ENCODE measurements at regions not wholly inside any gene's neighbourhood (a gene's known extent, or its start where the extent isn't known, plus 50 kb on each side); places are given as distances from the start of the nearest gene placed in this dataset.

DNA sequence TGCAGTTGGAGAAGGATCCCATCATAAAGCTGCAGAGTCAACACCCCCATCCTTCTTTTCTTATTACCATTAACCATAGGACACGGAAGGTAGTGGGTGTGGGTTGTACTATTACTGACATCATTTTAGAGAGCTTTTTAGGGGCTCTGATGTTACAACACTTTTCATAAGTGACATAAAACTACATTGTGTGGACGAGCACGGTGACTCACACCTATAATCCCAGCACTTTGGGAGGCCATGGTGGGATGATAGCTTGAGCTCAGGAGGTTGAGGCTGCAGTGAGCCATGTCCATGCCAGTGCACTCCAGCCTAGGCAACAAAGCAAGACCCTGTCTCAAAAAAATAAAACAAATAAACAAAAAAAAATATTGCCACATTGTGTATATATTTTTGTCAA, 167.1 kb downstream of the DUSP6 start:
- no peak for DNase-seq (ENCODE audit: low spot score)

DNA sequence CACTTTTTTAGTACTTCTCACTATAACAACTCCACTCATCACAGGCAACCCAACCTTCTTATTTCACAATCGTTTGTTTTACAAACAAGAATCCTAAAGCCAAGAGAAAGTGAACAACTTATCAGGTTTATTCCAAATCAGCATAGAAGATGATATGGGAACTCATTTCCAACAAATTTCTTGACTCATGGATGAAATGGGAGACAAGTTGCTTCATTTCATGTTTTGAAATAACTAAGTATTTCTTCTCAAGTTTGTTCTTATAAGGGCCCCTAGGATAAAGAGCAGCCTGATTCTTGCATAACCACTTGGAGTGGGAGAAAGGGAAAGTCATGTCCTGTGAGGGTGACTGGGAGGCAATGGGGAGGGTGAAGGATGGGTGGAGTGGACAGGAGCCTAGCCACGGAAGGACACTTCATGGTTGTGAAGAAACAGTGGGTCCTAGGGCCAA, 168.3 kb downstream of the DUSP6 start:
- no peak for DNase-seq (ENCODE audit: low spot score)

DNA sequence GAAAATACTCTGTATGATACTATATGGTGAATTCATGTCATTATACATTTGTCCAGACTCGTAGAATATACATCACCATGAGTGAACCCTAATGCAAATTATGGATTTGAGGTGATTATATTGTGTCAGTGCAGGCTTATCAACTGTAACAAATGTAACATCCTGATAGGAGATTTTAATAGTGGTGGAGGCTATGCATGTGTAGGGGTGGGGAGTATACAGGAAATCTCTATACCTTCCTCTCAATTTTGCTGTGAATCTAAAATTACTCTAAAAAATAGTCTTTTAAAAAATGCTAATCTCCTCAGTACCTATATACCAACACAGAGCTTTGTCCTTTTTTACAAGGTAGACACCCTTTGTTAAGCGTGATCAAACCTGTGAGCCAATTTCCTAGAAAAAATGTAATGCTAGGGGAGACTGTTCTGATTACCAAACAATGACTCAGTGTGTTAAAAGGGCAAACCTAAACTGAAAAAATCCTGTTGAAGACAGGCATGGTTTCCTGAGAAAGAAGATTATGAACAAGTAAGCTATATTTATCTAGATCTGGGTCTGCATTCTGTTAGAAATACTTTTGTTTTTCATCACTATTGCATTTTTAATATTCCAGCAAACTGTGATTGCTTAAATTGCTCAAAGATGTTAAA, 170.9 kb downstream of the DUSP6 start:
- no peak for DNase-seq (ENCODE audit: low spot score)

DNA sequence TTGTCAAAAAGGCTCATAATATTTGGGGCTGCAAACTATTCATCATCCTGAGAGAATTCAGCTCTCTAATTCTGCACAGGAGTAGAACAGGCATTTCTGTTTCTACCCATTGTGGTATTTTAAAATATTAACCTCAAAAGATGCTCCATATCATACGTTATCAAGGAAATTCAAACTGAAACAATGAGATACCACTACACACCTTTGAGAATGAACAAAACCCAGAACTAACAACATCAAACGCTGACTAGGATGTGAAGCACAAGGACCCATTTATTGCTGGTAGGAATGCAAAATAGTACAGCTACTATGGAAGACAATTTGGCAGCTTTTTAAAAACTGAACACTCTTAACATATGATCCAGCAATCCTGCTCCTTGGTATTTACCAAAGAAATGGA, 171.8 kb downstream of the DUSP6 start:
- DNase-seq (ENCODE audit: low spot score) = no peak

DNA sequence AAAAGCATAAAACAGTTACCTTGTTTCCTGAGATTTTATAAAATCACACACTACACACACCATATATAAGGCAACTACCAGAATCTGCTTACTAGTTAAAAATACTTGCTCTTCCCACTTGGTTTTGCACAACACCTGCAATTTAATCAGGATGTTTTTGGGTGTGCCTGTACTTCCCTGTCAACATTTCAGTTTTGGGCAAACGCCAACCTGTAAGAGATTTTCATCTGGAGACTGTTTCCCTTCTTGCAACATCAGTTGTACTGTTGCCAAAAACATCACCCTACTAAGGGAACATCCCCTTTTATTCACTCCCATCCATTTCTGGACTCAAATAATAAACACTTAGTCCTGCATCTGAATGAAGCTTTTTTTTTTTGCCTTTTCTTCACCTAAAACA, 172.3 kb downstream of the DUSP6 start:
- no peak for DNase-seq (ENCODE audit: low spot score)

DNA sequence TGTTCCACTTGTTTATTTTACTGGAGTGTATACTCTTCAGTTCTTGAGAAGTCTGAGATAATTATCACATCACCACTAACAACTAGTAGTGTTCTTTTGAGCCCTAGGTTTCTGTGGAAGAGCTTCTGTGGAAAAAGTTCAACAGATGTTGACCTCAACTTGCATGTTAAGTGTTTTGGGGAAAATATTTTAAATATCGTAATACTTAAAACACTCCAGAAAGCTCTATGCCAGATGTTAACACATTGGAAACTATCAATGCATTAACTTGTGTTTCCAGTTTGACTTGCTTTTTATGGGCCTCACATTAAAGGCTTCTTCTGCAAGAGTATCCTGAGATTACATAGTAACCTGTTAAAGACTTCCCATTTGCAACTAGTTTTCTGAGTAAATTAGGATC, 173.1 kb downstream of the DUSP6 start:
- no peak for DNase-seq (ENCODE audit: low spot score)

DNA sequence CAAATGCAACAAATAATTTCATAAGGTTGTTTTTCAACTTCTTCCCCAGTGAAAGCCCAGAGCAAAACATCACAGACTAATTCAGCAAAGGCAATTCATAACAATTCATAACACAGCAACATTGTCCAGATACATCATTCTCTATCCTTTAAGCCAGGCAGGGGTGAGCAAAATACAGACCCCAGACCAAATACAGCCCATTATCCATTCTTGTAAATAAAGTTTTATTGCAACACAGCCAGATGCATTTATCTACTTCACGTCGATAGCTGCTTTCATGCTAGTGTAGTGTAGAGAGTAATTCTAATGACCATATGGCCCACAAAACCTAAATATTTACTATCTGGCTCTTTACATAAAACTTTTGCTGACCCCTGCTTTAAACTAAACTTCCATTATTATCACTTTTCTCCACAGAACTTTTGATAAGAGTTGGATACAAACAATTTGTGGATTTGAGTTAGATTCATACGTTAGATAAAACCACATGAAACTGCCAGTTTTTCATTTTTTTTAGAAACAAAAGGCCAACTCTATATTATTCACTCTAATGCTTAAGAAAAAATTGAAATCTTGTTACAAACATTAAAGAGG, 174.4 kb downstream of the DUSP6 start:
- no peak for DNase-seq (ENCODE audit: low spot score)

DNA sequence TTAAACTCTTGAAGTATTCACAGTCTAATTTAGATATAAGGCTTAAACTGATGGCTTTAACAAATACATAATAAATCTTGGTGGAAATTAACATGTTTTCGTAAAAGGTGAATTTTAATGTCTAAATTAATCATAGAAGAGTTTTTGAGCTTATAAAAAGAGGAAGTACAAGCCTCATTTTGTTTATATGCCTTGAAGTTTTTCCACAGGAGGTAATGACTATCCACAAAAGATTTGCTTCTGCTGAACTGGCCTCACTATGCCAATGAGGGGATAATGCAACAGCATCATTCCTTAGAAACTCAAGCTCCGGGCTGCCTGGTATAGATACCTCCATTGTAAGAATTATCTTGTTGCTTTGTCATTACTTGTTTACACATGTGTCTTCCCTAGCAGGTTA, 175.6 kb downstream of the DUSP6 start:
- no peak for DNase-seq (ENCODE audit: low spot score)

DNA sequence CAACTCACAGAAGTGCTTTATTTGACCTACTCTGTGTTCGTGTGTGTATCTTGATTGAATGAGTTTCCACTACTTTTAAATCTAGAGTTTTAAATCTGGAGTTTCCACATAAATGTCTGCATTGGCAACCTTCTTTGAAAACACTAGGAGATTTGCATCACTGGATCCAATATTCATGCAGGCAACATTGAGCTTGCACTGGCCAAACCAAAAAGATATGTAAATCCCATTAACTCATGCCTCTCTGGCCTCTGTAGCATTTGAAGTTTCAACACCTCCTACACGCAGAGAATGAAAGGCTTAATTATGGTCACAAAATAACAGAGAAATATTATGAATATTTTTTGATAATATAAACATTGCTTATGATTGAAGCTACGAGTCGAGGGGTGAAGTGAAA, 178.6 kb downstream of the DUSP6 start:
- no peak for DNase-seq (ENCODE audit: low spot score)

DNA sequence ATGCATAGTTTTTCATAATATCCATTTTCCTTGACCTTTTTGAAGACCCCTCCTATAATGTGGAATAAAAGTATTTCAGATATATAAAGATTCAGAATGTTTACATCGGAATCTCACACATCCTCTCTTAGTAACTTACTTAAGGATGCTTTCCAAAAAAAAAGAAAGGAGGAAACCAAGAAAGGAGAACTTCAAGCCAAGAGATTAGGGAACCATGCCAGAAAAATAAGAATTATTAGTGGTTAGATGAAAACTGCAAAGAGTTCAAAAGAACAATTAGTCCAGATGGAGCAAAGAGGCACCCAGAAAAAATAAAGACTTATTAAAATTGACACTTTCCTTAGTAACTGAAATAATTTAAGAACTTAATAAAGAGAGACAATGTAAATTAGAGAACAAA, 179.2 kb downstream of the DUSP6 start:
- DNase-seq (ENCODE audit: low spot score) = no peak

DNA sequence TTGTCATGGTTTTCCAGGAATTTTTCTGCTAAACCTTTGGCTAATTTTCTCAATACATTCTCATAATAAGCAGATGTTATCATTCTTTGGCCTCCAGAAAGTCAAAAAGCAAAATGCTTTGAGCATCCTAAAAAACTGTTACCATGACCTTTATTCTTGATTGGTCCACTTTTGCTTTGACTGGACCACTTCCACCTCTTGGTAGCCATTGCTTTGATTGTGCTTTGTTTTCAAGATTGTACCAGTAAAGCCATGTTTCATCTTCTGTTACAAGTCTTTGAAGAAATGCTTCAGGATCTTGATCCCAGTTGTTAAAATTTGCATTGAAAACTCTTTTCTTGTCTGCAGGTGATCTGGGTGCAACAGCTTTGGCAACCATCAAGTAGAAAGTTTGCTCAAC, 180.1 kb downstream of the DUSP6 start:
- DNase-seq (ENCODE audit: low spot score) = no peak

DNA sequence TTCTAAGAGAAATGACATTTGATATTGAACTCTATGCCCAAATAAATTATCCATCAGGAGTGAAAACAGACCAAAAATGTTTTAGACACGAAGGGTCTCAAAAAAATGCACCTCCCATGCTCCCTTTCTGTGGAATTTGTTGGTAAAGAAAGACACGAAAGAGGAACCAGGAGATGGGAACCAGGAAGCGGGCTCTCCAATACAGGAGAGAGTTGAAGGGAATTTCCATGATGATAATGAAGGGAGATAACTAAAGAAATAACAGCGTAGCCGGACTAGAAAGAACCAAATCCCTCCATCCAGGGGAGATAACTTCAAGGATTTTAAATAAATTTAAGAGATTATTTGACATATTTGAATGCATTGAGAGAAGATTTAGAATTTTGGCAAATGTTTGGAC, 183.0 kb downstream of the DUSP6 start:
- DNase-seq (ENCODE audit: low spot score) = no peak

DNA sequence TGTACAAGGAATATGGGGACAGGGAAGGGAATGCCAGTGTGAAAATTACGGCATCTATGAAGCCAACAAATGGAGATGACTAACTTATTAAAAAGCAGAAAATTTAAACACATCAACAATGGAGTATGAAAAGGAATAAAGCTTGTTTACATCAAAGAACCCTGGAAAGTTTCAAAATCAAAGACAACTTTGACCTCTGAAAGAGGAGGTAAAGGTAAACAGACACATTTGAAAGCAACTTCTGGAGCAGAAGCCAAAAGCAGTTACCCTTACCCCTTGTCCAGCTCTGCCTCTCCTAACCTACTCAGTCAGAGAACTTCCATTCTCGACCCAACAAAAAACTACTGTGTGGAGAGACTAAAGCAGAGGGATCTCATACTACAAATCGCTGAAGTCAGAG, 184.3 kb downstream of the DUSP6 start:
- DNase-seq (ENCODE audit: low spot score) = no peak

DNA sequence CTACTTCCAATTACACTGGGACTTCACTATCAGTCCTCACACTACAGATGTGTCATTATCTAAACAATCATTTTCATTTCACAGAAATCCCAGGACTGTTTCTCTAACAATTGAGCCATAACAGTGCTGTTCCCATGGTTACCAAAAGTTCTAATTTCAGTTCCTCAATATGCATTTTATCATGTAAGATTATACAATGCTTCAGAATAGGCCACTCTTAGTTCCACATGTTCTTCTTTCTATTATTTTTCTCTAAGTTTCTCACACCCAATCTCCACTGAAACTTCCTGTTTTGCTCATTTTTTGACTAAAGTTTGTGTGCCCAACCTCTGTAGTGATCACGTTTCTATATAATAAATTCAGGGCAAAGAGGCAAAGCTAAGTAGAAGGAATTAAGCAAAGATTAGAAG, 185.8 kb downstream of the DUSP6 start:
- no peak for DNase-seq (ENCODE audit: low spot score)

DNA sequence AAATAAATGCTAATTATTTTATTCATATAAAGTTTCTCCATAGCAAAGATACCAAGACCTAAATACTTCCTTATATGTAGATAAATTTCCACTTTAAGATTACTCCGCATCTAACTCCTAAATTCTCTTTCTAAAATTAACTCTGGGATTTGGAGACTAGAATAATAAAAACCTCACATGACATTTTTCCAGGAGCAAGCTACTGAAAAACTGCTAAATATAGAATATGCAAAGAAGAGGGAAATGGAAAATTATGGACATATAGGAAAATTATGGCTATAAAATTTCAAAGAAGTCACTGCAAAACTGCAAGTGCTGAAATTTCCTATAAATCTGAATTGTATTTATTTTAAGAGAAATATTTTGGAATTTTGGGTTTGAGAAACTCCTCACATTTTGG, 186.2 kb downstream of the DUSP6 start:
- no peak for DNase-seq (ENCODE audit: low spot score)

DNA sequence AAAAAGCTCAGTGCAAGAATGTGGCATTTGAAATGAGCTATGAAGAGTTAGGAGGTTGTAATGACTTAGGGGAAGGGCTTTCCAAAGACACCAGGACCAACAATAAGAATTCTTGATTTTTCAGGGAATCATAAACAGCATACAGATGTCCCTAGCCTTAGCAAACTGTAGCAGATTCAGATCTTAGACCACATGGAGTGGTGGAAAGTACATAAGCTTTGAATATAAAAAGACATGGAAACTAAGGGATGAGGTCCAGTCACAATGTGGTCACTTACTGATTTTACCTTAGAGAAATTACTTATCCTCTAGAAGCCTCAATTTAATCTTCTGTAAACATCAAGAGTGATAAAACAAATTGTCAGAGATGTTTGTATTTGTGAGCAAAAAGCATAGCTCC, 186.6 kb downstream of the DUSP6 start:
- no peak for DNase-seq (ENCODE audit: low spot score)

DNA sequence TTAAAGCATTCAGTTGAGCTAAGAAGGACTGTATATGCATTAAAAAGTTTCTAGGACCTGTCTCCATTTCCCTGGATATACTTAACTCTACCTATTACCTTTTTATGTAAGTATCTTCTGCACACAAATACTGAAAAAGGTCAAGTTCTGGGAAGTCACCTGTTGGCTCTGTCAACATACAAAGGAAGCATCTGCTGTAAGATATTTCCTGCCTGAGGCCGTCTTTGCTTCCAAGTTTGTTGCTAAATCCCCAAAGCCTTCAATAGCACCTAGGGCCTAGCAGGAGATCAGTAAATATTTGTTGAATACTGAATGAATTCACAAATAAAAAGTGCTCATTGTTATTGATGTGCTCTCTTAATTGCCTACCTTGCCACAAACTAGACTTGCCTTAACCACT, 188.4 kb downstream of the DUSP6 start:
- DNase-seq (ENCODE audit: low spot score) = no peak

DNA sequence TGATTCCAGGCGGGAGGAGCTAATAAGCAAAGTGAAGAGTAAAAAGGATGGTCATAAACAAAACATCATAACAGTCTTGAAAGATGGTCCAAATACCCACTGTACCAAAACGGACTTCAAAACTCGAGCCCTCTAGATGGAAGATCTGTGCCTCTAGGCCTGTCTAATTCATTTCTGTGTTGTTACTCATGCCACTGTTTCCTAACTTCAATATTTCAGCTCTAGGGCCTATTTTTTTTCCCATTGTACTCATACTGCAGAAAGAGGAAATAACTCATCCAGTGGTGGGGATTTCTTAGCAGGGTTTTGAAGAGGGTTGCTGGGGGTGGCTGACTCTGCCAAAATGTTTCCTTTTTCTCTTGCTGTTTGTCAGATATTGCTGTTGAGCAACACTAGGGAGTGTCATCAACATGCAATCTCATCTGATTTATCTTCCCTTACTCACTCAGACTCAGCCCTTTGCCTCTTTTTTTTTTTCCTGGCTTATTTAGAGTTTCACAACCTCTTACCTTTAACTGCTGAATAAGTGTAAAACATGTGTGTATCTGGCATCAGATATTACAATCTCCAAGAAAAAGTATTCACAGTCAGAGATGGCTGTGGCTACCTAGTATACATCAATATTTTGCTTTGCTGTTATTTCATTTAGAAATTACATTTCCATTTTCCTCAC, 189.6 kb downstream of the DUSP6 start:
- DNase-seq (ENCODE audit: low spot score) = no peak

DNA sequence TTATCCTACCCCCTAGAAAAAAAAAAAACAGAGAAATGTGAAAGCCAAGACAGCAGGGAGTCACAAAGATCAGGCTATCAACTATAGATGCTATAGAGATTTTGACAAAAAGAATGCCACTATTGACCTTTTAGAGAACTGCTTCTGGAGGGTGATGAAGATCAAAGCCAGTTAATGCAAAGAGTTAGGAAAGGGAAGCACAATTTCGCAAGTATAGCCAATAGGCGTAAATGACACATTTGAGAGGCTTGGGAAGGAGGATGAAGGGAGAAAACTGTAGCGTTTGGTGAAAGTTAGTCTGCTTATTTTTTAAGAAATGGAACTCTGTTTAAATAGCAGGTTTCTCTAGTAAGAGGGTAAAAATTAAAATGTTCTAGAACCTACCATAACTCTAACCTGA, 190.7 kb downstream of the DUSP6 start:
- DNase-seq (ENCODE audit: low spot score) = no peak

DNA sequence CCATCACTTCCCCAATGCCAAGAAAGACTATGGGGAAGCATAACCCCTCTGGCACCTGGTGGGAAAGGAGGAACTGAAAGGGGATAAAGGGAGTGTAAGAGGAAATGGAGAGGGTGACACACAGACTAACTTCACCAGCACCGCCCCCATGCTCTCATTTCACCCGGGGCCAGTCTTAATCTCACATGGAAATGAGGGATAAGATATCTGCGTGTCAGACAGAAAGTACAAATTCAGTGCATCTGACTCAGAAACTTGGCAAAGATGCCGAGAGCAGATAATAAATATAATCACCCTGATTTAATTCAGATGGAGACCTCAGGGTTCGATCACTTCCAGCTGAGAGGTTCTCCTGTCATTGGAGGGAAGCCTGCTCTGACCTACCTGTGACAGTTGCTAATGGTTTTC, 191.6 kb downstream of the DUSP6 start:
- no peak for DNase-seq (ENCODE audit: low spot score)

DNA sequence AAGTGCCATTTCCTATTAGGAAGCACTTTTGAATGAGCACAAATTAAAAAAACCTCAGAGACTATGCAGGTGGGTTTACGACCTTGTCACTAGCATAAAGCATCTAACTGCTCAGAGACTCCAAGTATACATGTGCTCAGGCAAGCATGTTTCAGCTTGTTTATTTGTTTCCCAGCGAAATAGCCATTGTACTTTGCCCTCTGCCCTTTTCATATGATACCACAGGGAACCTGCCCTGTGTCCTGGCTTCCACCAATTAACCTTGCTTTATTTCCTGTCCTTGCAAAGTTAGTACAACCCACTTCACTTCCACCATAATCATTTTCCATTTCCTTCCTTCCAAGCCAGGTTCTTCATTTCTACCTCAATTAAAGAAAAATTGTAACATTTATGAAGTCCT, 194.9 kb downstream of the DUSP6 start:
- DNase-seq (ENCODE audit: low spot score) = no peak

DNA sequence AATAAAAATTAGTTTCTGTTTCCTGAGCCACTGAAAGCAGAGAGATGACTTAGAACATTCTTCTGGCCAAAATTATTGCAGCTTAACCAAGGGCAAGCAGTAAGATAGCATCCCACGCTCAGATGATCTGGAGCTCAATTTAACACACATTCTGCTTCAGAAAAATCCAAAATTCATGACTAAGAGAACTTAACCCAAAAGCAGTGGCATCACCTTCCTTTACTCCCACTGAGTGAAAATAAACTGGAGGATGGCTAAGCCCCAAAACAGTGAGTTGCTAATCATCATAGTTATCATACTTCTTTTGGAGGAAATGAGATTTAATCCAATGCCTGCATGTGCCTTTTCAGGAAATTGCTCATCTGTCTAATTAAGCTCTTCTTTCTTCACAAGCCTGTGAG, 195.4 kb downstream of the DUSP6 start:
- DNase-seq (ENCODE audit: low spot score) = no peak

DNA sequence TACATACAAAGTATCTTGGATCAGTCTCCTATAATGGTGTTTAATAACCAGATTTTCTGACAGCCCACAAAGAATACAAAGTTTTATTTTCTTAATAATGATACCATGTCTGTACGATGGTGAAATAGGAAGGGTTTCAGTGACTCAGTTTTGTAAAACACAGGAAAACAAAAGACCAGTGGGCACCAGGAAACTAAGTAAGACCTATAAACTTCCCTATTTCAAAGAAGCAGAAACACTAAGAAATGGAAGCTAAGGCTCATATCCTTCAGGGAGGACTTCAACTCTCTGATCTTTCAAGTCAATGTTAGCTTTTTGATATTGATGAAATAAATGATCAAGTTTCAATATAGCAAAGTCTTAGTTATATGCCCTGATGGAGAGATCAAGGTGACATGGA, 196.0 kb downstream of the DUSP6 start:
- no peak for DNase-seq (ENCODE audit: low spot score)

DNA sequence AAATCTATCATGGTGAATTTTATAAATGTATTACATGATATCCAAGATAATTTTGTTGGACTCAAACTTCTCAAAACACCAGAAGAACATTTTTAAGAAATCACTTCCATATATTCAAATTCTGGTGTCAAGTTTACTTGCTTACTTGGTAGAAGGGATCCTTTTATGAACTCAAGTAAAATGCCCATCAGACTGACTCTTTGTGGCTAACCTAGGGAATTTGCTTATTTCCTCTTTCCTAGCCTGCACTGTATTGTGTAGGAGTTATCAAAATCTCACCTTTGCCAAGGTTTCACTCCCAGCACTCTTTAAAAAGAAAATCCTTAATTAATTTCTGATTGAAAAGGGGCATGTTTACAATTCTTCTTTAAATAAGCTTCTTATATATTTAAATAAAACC, 196.5 kb downstream of the DUSP6 start:
- DNase-seq (ENCODE audit: low spot score) = no peak
